CD4-positive, alpha-beta T cell treated with Interleukin-6 for 4 hours (primary cell): ENCODE measurements at regions not wholly inside any gene's neighbourhood (a gene's known extent, or its start where the extent isn't known, plus 50 kb on each side); places are given as distances from the start of the nearest gene placed in this dataset.
A peak's percentile ranks its signal among the peaks of the same experiment; 100 is the strongest.
"Not testable (repeated sequence)": the region's sequence is repeated elsewhere in the genome, so short reads cannot be mapped to it uniquely, and the experiment has no call there.

Experiments
- DNase-seq: peaks from one replicate; pipeline ENCODE4 v3.0.0-alpha.2; 2020; ENCODE audit warnings: mixed read lengths

DNA sequence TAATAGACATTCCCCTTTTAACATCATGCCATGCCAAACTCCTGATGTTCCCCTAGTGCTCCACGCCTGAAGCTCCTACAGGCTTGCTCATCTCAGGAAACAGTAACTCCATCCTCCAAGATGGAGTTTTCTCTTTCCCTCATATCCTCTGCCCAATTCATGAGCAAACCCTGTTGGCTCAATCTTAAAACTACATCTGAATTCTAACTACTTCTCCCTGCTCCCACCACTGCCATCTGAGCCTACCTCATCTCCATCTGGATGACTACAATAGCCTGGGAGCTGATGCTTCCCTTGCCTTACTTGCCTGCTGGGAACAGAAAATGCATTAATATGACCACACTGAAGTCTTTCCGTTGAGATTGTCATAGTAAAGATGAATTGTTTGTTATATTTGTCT lies 271.7 kb upstream of the MKLN1 start:
- no peak for DNase-seq

DNA sequence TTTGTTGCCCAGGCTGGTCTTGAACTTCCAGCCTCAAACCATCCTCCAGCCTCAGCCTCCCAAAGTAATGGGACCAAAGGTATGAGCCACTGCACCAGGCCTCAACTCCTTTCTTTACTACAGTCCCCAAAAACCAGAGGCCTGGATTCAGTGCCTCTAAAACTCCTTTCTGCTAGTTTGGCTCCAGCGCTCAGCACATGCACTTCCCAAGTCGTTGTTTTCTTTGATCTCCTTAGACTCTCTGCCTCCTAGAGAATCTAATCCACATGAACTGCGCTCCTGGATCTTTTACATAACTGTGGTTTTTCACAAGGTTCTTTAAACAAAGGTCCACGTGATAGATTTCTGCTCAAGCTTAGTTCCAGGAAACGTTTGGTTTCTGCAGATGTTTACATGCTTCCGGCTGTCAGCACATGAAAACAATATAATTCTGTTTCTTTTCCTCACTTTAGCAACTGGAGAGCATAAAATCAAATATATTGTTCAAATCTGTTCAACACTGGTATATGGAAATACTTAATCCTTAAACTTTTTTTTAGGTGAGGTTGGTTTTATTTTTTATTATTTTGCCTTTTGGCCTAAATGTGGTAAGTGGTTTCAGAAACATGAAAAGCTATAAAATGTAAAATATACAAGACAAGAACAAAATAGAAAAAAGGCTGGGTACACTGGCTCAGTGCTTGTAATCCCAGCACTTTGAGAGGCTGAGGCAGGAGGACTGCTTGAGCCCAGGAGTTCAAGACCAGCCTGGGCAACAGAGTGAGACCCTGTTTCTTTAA lies 270.5 kb upstream of the MKLN1 start:
- peak; percentile 28 for DNase-seq

DNA sequence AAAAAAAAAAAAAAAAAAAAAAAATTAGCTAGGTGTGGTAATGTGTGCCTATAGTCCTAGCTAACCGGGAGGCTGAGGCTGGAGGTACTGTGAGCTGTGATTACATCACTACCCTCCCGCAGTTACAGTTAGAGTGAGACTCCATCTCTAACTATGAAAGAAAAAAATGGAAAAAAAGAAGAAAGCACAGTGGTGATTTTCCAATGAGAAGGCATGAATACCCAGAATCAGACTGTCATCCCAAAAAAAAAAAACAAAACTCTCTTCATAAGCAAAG lies 269.9 kb upstream of the MKLN1 start:
- DNase-seq: peak; percentile 52

DNA sequence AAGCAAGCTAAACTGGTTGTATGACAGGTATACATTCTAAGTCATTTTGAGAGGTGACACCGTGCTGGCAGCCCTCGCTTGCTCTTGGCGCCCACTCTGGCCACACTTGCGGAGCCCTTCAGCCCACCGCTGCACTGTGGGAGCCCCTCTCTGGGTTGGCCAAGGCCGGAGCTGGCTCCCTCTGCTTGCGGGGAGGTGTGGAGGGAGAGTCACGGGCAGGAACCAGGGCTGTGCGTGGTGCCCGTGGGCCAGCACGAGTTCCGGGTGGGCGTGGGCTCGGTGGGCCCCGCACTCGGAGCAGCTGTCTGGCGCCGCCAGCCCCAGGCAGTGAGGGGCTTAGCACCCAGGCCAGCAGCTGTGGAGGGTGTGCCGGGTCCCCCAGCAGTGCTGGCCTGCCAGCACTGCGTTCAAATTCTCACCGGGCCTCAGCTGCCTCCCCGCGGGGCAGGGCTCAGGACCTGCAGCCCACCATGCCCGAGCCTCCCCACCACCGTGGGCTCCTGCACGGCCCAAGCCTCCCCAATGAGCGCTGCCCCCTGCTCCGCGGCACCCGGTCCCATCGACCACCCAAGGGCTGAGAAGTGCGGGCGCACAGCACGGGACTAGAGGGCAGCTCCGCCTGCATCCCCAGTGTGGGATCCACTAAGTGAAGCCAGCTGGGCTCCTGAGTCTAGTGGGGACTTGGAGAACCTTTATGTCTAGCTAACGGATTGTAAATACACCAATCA lies 269.0 kb upstream of the MKLN1 start:
- not testable (repeated sequence) for DNase-seq

DNA sequence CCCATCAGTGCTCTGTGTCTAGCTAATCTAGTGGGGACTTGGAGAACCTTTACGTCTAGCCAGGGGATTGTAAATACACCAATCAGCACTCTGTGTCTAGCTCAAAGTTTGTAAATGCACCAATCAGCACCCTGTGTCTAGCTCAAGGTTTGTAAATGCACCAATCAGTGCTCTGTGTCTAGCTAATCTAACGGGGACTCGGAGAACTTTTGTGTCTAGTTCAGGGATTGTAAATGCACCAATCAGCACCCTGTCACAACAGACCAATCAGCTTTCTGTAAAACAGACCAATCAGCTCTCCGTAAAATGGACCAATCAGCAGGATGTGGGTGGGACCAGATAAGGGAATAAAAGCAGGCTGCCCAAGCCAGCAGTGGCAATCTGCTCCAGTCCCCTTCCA lies 268.3 kb upstream of the MKLN1 start:
- not testable (repeated sequence) for DNase-seq

DNA sequence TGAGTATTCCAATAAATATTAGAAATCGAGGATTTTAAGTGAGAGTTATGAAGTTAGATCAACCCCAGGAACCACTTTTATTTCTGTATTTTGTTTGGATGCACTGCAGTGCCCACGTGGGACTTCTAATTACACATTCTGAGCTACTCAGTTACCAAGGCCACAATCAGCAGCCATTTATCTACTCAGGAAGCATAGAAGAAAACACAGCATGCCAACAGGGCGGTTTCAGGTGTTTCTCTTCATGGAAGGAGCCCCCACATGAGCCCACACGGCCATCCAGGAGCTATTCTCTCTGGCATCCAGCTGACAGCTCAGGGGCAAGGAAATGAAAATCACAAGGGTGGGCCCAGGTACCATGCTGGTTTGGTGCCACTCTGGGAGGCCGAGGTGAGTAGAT lies 266.5 kb upstream of the MKLN1 start:
- no peak for DNase-seq

DNA sequence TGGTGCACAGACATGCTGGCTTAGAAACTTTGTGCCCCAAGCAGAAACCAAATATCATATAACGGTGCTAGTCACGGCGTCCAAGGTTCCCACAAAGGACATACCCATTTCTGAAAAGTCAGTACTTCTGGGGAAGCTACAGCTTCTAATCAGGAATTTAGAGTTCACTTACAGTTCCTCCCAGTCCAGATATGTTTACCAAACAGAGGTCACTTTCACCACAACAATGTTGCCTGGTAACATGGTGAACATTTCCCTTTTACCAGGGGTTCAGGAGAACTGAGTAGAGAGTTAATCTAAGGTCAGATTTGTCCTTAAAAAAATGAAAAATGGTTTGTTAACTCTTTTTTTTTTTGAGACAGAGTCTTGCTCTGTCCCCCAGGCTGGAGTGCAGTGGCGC lies 265.9 kb upstream of the MKLN1 start:
- no peak for DNase-seq

DNA sequence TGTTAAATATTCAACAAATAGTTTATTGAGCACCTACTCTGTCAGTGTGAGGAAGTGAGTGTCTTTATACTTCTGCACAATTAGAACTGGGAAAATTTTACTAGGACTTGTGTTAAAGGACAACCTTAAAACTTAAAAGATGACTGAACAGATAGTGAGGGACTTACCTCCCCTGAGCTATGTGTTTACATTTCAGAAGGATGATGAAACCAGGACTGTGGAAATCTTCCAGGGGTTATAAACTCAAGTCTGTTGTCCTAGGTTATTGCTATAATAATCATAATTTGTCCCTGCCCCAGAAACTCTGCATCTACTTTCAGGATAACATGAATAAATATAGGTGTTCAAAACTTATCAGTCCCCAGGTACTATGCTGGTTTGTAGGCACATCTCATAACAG lies 261.0 kb upstream of the MKLN1 start:
- no peak for DNase-seq

DNA sequence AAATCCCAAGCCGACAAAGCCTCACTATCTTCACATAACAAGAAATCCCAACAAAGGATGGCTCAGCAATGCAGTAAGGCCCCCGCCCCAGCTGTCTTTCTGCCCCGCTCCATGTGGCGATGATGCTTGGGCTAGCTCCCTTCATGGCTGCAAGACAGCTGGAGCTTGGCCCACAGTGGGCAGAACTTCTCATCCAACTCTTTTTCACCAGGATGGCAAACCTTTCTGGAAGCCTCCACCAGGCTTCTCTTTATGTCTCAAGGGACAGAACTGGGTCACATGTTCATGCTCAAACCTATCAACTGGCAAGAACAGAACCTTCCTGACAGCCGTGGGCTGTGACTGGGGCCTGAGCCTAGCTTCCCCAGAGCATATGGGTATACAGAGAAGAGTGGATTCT lies 260.5 kb upstream of the MKLN1 start:
- no peak for DNase-seq

DNA sequence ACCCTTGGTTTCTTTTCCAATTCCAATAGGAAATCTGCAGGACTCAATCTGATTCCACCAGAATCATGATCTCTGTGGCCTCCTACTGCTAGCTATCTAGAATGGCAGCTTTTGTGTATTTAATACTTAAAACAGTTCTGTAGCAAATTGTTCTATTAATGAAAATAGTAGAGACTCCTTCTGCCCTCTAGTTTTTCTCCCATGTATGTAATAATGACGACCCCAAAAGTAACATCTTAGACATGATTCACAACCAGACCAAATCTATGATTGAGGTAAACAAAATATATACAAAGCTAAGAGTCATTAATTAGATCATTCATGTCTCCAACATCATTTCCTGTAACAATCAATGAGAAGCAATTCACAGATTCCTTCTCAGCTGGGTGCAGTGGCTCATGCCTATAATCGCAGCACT lies 259.1 kb upstream of the MKLN1 start:
- no peak for DNase-seq

DNA sequence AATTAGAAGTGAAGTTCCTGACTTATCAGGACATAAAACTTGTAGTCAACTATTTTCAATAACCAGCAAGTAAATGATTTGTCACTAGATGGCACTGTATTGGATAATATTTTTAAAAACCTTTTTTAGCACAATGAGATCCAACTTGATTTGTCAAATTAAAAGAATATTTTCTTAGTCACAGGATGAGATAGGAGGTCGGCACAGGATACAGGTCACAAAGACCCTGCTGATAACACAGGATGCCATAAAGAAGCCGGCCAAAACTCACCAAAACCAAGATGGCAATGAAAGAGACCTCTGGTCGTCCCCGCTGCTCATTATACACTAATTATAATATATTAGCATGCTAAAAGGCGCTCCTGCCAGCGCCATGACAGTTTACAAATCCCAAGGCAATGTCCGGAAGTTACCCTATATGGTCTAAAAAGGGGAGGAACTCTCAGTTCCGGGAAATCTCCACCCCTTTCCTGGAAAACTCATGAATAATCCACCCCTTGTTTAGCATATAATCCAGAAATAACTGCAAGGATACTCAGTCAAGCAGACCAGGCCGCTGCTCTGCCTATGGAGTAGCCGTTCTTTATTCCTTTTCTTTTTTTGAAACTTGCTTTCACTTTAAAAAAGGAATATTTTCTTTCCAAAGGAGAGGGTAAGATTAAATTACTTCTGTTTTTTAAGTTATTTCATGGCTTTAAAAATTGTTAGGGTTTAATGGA lies 255.7 kb upstream of the MKLN1 start:
- DNase-seq: no peak

DNA sequence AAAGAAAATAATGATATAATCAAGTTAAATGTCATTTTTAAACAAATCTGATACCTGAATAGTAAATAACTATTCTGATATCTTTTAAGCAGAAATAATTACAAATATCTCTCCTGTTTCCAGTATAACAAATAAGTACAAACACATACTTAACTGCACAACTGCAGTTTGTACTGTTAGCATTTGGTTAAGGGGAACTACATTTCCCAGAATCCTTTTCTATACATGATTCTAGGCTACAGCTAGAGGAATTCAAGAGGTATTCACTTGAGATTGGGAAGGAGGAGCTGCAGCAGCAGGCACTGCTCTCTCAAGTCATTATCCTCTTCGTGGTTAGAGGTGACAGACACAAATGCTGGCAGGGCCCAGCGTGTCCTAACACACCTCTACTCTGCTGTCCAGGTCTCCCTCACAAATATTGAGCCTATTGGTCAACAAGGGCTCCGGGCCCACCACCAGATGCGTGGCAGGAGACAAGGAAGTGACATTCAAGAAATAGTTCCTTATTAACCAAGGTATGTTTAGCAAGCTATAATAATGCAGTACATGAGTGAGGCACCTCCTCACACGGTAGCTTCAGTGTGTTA lies 255.1 kb upstream of the MKLN1 start:
- no peak for DNase-seq

DNA sequence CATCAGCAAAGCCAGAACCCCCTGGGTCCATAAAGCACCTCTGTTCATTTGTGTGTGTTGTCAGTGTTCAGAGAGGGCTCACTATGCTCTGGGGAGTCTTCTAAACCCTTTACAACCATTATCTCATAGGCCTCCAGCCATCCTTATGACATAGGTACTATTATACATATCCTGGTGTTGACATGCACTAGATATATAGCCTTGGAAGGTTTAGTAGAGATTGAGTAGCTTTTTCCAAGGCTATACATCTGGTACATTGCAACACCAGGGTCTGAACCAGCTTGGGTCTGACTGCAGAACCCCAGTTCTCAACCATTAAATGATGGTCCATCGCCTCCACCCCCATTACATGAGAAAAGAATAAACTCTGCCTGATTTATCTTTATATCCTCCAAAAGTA lies 253.6 kb upstream of the MKLN1 start:
- no peak for DNase-seq

DNA sequence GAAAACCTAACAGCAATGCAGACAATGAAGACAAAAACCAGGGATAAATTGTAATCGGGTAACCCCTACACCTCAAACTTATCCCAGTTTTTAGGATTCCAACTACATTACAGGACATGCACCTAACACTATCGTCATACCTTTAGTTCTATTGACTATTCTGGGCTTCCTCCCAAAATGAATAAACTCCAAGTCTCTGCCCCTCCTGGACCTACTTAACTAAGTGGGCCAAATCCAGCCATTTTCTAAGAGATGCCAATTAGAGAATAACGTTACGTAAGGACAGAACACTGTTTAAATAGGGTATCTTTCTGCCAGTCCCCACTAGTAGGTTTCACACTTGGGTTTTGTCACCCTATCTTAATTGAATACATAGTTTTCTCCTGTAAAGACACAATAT lies 253.1 kb upstream of the MKLN1 start:
- DNase-seq: no peak

DNA sequence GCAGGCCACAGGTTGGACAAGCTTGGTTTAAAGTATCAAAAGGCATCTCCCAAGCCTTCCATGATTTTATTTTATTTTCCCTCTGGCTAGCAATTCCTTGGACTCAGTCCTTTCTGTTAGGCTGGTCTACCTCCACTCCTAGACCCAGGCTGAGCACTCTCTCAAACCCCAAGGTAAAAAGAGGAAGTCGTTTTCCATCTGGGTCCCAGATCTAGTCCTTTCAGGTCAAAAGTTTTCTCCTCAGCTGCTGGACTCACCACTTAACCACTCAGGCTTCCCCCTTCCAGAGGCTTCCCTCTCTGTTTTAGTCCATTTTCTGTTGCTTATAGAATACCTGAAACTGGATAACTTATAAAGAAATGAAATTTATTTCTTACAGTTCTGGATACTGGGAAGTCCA lies 252.3 kb upstream of the MKLN1 start:
- no peak for DNase-seq

DNA sequence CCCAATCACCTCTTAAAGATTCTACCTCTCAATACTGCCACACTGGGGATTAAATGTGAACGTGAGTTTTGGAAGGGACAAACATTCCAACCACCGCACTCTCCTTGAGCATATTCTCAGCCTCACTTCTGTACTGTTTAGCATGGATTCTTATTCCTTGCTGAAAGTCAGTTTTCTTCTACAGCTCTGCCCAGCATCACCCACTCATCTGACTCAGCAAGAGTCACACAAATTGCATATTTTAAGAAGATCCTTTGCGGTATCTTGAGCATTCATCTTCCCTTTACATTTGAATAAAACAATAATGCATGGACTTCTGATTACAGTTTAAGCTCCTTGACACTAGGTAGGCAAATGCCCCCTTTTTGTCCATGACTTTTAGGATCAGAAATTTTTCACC lies 251.6 kb upstream of the MKLN1 start:
- DNase-seq: no peak

DNA sequence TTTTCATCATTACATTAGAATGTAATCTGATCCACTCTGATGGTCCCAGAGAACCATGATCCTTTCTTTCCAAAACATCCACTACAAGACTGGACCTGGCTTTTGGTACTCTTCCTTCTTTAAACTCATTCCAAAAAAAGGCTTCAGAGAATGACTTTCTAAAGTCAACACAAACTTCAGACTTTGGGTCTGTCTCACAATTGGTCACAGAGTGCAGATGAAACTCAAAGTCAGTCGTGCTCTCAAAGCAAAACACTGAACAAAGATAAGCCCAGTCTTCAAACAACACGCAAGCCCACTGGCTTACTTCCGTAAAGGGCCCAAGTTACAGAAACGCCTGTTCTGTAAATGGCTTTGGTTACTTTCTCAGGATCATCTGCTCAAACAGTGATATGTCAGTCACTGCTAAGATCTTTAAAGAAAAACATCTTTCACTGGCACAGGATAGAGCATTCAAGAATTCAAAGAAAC lies 250.9 kb upstream of the MKLN1 start:
- DNase-seq: no peak

DNA sequence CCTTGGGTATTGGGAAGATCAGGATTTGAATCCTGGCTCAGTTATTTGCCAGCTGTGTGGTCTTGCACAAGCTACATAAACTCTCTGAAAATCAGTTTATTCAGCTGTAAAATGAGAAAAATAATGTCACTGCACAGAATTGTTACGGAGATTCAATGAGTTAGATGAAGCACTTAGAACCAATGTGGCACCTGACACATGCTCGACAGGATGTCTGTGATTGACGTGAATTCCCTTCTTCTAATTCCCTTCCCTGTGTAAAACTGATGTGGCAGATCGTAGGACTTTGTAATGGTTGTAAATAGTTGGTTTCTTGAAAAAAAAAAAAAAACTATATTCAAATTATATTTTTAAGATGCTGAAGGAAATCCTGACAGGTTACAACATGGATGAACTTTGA lies 249.9 kb upstream of the MKLN1 start:
- no peak for DNase-seq

DNA sequence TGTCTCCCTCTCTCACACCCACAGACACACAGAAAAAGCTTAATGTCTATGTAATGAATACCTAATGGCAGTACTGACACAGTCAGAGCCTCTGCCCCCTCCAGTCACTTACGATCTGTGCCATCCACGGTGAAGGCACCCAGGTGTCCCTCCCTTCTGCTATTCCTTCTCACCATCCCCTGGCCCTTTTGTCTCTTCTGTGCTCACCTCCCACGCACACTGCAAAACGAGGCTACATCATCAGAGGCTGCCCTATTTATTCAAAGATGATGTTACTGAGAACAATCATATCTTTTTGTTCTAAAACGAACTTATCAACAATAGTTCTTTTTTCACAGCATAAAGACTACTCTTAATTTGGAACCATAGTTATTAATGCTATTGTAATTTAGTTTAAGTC lies 246.9 kb upstream of the MKLN1 start:
- no peak for DNase-seq

DNA sequence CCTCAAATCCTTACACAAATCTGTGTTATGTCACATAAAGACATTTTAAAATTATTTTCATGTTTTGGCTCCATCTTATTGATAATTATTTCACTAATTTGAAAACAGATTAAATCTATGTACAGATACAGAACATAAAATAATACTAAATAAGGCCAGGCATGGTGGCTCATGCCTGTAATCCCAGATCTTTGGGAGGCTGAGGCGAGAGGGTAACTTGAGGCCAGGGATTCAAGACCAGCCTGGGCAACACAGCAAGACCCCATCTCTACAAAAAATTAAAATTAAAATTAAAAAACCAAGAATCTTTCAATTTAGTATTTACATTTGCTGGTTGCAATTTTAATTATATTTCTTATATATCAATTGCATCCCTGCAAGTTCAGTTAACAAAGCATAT lies 246.4 kb upstream of the MKLN1 start:
- DNase-seq: no peak

DNA sequence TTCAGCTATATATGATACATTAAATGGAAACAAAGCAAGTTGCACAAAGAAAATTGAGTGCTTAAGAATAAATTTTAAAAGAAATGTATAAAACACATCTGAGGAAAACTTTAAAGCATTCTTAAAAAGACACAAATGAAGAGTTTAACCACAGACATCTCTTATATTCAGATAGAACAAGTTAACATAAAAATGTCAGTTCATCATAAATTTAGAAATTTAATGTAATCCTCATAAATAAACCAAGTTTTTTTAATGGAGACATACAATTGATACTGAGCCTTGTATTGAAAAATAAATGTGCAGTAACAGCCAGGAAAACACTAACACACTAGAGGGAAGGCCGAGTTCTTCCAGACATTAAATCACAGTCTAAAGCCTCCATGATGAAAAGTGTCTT lies 243.9 kb upstream of the MKLN1 start:
- DNase-seq: no peak

DNA sequence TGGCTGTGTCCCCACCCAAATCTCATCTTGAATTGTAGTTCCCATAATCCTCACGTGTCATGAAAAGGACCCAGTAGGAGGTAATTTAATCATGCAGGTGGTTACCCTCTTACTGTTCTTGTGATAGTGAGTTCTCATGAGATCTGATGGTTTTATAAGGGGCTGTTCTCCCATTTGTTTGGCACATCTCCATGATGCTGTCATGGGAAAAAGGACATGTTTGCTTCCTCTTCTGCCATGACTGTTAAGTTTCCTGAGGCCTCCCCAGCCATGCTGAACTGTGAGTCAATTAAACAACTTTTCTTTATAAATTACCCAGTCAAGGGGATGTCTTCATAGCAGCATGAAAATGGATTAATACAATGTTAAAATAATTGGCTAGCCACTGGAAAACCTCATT lies 243.3 kb upstream of the MKLN1 start:
- DNase-seq: not testable (repeated sequence)

DNA sequence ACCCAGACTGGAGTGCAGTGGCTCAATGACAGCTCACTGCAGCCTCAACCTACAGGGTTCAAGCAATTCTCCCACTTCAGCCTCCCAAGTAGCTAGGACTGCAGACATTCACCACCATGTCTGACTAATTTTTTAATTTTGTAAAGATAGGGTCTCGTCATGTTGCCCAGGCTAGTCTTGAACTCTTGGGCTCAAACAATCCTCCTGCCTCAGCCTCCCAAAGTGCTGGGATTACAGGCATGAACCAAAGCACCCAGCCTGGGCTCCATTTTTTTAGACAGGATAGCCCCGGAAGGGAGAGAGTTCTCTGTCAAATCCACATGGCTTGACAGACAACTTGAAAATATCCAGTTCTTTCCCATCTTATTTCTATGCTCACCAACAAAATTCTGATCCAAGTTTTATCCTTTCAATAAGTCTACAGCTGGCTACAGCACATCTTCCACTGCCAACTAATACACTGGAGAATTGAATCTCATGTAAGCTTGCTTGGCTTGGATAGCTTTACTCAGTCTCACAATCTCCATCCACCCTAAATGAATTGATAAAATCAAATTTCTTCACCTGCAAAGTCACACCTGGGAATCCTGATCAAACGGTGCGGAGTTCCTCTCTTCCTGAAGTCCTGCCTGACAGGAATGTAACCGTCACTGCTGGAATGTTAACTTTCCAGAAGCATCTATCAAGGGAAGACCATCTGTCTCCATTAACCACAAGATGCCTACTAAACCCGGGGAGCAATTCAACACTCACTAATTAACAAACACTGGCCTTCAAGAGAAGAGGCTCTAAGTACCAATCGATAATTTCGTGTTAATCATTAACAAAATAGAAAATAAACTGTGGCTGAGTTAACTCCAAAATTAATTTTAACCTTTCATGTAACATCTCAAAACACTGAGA lies 239.7 kb upstream of the MKLN1 start:
- DNase-seq: no peak
